Renal cortical epithelial cell (primary cell): ENCODE measurements at regions not wholly inside any gene's neighbourhood (a gene's known extent, or its start where the extent isn't known, plus 50 kb on each side); places are given as distances from the start of the nearest gene placed in this dataset.
"Not testable (repeated sequence)": the region's sequence is repeated elsewhere in the genome, so short reads cannot be mapped to it uniquely, and the experiment has no call there.

ENCODE experiments used
- DNase-seq: peaks from one replicate; pipeline ENCODE4 v3.0.0-alpha.2; 2011; ENCODE audit warnings: low read depth

GRCh38 chr10:9381733-9382532 is 1327.4 kb downstream of the GATA3 start:
- DNase-seq: no peak

DNA sequence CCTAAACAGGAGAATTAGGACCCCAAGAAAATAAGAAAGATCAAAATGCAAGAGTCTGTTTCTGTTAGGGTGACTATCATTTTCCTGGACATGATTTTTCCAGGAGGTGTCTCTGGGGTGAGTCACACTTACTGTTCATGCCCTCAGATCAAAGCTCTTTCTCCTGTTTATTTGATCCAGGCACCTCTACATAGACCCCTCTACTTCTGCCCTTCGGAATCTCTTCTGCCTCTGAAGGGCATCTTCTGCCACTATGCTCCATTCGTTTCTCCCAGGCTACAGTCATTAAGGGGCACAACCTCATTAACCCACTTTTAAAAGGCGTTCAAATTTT is 1328.0 kb downstream of the GATA3 start:
- no peak for DNase-seq

DNA sequence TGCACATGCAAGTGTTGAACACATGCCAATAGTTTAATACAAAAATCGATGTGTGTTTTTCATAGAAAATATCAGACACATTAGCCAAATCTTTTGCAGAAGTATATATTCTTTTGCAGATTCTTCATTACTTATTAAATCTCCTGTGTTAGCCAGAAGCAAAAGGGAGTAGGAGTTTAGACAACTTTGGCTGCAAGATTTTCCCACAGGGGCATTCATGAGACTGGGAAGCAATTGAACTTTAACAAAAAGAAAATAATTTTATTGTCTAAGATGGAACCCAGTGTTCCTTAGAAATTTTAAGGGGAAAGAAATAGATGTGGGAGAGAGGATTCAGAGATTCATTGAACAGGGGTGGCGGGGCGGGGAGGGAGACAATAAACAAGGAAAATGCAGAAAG is 1336.0 kb downstream of the GATA3 start:
- no peak for DNase-seq

DNA sequence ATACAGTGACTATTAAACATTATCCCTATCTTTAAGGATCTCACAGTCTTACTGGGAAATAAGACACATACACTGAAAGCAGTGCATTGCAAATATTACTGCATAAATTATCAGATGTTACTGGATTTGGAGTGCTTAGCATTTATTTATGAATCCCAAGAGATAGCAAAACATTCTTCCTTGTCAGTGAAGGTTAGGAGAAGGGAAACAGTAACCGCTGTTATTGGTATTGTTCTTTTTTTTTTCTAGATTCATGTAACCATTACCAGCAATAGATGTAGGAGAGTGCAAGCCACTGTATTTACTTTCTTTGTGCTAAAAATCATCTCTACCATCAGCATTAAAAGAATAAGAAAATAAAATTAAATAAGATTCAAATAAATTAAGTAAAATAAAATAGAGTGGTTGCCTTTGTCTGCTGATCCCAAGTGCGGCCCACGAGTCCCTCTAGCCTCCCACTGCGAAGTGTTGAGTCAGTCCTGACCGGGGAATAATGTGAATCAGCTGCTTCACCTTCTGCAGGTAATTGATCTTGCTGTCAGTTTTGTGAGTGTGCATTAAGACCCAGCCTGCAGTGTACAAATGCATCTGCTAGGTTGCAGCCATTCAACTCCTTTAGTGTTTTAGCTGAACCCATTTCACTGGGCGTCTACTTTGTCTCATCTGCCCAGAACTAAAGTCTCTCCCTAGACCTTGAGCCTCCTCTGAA is 1344.9 kb downstream of the GATA3 start:
- no peak for DNase-seq

DNA sequence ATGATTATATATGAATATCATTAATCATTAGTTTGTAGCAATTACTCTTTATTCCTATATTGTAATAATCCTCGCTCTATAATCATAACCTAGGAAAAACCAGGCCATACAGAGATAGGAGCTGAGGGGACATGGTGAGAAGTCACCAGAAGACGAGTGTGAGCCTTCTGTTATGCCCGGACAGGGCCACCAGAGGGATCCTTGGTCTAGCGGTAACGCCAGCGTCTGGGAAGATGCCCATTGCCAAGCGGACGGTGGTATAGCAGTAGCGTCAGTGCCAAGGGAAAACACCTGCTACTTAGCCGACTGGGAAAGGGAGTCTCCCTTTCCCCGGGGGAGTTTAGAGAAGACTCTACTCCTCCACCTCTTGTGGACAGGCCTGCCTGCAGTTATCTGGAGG is 1347.6 kb downstream of the GATA3 start:
- DNase-seq: not testable (repeated sequence)

GRCh38 chr10:9402507-9403195 is 1348.2 kb downstream of the GATA3 start:
- not testable (repeated sequence) for DNase-seq

DNA sequence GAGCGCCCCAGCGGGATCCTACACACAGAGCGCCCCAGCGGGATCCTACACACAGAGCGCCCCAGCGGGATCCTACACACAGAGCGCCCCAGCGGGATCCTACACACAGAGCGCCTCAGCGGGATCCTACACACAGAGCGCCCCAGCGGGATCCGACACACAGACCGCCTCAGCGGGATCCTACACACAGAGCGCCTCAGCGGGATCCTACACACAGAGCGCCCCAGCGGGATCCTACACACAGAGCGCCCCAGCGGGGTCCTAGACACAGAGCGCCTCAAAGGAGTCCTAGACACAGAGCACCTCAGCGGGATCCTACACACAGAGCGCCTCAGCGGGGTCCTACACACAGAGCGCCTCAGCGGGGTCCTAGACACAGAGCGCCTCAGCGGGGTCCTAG is 1352.7 kb downstream of the GATA3 start:
- DNase-seq: not testable (repeated sequence)

DNA sequence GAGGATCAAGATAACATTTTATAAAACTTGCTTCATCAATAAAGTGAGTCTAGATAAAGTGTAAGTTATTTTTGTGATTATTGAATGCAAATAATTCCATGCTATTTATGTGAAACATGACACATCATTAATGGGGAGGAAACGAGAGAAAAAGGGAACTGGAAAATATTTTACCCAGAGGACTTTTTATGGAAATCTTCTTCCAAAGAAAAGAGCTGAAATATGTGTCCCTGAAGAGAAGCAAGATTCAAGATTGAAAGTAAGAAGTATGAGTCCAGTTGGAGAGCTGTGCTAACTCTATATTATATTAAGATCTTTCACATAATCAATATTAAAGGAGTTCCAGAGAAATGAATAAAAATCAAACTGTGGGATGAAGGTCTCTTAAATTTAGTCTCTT is 1361.8 kb downstream of the GATA3 start:
- no peak for DNase-seq

DNA sequence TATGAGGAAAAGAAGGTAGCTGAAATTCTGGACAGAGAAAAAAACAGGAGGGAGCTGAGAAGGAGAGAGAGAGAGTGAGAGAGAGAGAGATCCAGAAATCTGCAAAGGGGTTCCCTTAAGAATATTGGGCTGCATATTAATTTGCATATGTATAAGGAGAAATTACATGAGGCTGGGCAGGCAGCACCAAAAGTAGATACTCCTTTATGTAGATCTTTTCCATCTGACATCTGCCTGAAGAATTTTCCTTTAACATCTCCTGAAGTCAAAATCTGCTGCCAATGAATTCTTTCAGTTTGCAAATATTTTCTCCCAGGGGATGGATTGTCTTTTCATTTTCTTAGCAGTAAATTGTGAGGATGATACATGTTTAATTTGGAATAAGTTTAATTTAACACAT is 1365.3 kb downstream of the GATA3 start:
- DNase-seq: no peak

DNA sequence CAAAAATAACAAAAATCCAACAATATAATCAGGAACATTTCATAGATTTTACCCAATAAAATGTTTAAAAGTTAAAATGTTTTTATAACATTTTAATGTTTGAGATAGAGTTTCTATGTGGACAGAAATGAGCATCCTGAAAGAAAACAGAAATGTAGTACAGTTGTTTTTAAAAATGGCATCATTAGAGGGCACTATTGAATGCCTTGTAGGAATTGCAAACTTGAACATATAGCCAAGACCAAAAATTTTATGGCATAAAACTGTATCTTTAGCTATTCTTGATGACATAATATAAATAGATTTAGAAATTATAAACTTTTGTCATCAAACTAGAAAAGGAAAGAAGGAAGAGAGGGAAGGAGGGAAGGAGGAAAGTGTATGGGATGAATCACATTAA is 1372.7 kb downstream of the GATA3 start:
- no peak for DNase-seq

GRCh38 chr10:9437131-9437530 is 1382.6 kb downstream of the GATA3 start:
- DNase-seq: no peak

DNA sequence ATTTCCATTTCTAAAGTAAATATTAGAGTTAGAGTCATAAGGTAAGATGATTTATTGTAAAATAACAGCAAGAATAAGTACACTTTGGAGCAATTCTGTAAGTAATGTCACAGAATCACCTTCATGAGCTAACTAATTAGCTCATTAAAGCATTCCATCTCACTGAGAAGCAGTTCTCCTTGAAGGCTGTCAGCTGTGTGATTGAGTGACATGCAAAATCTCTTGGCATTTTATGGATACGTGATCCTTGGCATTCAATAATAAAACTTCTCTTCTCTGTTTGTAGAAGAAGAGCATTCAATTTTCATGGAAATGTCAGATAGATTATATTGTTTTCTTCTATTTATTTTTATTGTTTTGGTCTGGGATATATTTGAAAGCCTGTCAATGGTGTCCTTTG is 1389.3 kb downstream of the GATA3 start:
- no peak for DNase-seq

DNA sequence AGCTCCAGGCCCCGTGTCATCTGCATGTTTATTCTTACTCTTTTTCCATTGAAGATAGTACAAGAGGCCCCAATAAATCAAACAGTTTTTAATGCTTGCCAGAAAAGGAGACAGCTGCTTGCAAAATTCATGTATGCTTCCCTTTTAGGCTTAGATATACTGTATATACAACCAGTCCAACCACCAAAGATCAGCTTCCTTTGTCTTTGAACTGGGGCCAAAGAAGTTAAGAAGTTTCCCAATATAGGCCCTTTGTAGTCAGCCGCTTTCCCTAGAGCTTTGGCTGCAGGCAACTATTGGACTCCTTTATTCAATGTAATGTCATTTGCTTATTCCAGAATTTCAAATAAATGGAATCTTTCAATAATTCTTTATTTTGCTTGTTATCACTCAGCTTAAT is 1395.0 kb downstream of the GATA3 start:
- no peak for DNase-seq

- DNase-seq: no peak
These were observed 1396.3 kb downstream of the GATA3 start for GRCh38 chr10:9450801-9451200.

DNA sequence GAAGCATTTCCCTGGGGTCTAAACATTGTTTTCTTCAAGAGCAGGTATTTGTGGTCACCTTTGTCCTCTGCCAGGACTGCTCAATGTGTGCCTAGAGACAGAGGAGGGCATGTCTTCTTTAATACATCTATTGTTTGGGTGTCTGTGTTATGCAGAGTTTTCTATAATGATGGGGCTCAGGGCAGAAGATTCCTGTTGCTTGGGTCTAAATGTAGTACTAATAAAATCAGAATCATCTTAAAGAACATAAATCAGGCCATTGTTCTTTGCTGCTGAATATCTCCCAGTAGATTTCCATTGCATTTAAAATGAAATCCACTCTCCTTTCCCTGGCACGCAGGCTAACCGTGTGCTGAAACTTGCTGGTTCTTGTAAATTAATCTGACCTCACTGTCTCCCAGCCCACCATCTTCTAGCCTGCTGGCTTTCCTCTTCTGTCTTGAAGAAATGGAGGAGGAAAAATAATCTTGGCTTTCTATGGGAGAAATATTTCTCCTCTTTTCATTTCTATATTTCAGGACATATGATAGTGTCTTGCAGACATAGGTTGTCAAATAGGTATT is 1396.8 kb downstream of the GATA3 start:
- DNase-seq: no peak

GRCh38 chr10:9452056-9452455 is 1397.6 kb downstream of the GATA3 start:
- DNase-seq: no peak

DNA sequence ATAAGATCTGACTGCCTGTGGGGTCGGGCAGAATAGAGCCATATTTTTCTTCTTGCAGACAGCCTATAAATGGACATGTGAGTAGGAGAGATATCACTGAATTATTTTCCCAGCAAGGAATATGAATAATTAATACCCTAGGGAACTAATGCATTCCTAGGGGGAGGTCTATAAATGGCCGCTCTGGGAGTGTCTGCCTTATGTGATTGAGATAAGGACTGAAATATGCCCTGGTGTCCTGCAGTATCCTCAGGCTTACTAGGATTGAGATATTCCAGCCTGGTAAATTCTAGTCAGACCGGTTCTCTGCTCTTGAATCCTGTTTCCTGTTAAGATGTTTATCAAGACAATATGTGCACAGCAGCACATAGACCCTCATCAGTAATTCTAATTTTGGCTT is 1399.4 kb downstream of the GATA3 start:
- not testable (repeated sequence) for DNase-seq

- no peak for DNase-seq
These were observed 1415.2 kb downstream of the GATA3 start for GRCh38 chr10:9469663-9470205.

DNA sequence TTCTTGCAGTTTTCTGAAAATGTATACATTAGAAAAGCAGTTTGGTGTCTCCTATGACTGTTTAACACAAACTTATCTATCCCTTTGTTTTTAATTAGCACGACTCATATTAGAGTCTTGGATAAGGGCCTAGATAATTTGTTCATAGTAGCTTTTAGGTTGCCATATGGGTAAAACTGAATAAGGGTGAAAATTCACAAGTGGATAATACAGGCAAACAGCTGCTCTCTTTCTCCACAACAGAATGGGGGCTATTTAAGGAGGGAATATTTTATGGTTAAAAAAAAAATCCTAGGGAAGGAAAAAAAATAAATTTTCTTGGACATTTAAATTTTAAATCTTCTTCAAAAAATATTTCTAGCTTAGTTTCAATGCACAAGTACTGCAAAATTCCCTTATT is 1416.1 kb downstream of the GATA3 start:
- DNase-seq: no peak

- DNase-seq: no peak
These were observed 1447.5 kb downstream of the GATA3 start for GRCh38 chr10:9501944-9502343.

DNA sequence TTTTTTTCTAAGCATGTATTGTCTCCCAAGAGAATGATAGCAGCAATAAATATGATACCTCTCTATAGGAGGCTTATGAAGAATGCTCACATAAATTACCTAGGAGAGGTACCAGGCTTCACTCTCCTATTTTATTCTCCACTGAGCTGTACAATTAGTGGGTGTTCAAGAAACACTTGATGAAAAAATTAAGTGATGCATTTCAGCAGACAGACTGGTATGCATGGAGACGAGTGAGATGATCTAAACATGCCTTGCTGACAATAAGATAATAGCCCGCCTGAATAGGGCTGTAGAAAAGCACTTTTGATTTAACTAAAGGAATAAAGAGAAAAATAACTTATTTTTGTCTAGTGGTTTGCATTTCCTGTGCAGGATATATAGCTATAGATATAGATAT is 1449.7 kb downstream of the GATA3 start:
- no peak for DNase-seq

DNA sequence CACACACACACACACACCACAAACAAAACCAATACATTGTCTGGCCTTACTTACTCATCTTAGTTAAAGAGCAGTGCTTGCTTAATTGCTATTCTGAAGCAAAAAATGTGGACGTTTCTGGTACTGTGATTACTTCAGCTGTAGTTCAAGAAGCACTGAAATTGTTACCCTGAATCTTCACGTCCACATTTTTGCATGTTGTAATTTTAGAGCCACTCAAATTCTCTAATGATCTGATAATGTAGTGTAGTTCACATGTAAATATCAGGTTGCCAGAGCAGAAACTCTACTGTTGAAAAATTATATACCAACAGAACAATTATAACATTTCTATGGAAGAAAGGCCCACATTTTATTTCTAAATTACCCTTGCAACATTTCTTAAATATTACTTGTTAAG is 1451.1 kb downstream of the GATA3 start:
- no peak for DNase-seq
